ENCODE measurements at regions not wholly inside any gene's neighbourhood (a gene's known extent, or its start where the extent isn't known, plus 50 kb on each side); places are given as distances from the start of the nearest gene placed in this dataset.
"Not testable (repeated sequence)": the region's sequence is repeated elsewhere in the genome, so short reads cannot be mapped to it uniquely, and the experiment has no call there.

- Mint-ChIP-seq H3K36me3 (no peaks in the 10 kb centered on the region), H3K27ac (no peak overlapping the region), H3K9me3 (peaks cover 14% of the 10 kb centered on the region), H3K27me3 (no peaks in the 10 kb centered on the region), H3K4me3 (no peak overlapping the region), H3K4me1 (no peaks in the 10 kb centered on the region)
- CTCF ChIA-PET = no interaction called here
- no peak for DNase-seq
Observed at GRCh38 chr16:66026787-66027330, 339.6 kb upstream of the CDH5 start.

DNA sequence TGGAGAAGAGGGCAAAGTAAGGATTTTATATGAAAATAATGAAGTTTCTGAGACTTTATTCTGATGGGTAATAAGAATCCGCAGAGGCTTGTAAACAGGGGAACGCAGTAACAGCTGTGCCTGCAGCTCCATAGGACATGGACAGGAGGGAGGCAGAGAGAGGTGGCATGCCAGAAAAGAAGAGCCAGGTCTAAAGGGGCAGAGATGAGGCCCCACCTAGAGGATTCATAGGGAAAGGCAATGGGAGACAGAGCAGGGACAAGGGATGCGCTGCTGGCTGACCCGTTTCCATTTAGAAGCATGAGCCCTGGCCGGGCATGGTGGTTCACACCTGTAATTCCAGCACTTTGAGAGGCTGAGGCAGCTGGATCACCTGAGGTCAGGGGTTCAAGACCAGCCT, 340.3 kb upstream of the CDH5 start:
- no peaks in the 10 kb centered on the region for H3K36me3 Mint-ChIP-seq
- H3K4me3 Mint-ChIP-seq = no peak overlapping the region
- DNase-seq = no peak
- CTCF ChIA-PET = no interaction called here
- no peaks in the 10 kb centered on the region for H3K27me3 Mint-ChIP-seq
- no peaks in the 10 kb centered on the region for H3K4me1 Mint-ChIP-seq
- no peak overlapping the region for H3K27ac Mint-ChIP-seq
- peaks cover 14% of the 10 kb centered on the region for H3K9me3 Mint-ChIP-seq

GRCh38 chr16:66025751-66026150, 340.7 kb upstream of the CDH5 start:
- CTCF ChIA-PET = no interaction called here
- H3K27me3 Mint-ChIP-seq = no peaks in the 10 kb centered on the region
- no peak overlapping the region for H3K27ac Mint-ChIP-seq
- peaks cover 14% of the 10 kb centered on the region for H3K9me3 Mint-ChIP-seq
- no peak overlapping the region for H3K4me3 Mint-ChIP-seq
- no peaks in the 10 kb centered on the region for H3K36me3 Mint-ChIP-seq
- no peaks in the 10 kb centered on the region for H3K4me1 Mint-ChIP-seq
- no peak for DNase-seq

DNA sequence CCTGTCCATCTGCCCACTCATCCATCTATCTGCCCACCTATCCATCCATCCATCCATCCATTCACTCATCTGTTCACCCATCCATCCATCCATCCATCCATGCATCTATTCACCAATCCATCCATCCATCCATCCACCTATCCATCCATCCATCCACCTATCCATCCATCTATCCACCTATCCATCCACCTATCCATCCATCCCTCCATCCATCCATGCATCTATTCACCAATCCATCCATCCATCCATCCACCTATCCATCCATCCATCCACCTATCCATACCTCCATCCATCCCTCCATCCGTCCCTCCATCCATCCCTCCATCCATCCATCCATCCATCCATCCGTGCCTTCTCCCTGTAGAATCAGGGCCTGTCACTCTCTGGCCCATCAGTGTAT, 341.9 kb upstream of the CDH5 start:
- peaks cover 14% of the 10 kb centered on the region for H3K9me3 Mint-ChIP-seq
- H3K4me1 Mint-ChIP-seq, H3K27me3 Mint-ChIP-seq, DNase-seq, H3K27ac Mint-ChIP-seq, H3K4me3 Mint-ChIP-seq, H3K36me3 Mint-ChIP-seq: not testable (repeated sequence)
- CTCF ChIA-PET = interaction anchor here (1.0 kb wide), 1 partner anchor 8 kb away, joined by 3 read pairs; no protein-coding TSS in a partner anchor

GRCh38 chr16:66023481-66023880, 343.0 kb upstream of the CDH5 start:
- H3K4me1 Mint-ChIP-seq = no peaks in the 10 kb centered on the region
- no peaks in the 10 kb centered on the region for H3K27me3 Mint-ChIP-seq
- no peak overlapping the region for H3K27ac Mint-ChIP-seq
- DNase-seq = no peak
- no peak overlapping the region for H3K4me3 Mint-ChIP-seq
- CTCF ChIA-PET = no interaction called here
- peaks cover 14% of the 10 kb centered on the region for H3K9me3 Mint-ChIP-seq
- H3K36me3 Mint-ChIP-seq = no peaks in the 10 kb centered on the region

DNA sequence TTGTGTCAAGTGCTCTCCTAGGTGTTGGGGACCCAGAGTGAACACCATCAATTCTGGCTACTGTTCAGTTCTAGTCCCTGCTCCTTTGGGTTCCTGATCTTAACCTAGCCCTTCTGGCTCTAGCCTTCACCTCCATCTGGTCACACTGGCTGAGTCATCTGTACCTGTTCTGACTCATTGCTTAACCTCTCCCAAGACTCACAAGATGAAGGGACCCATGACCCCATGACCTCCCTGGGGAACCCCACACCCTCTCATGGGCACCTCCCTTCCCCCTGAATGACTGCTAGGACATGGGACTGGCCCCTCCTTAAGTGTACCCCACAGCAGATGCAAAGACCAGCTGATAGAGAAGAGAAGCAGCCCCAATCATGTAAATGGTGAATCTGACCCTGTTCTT, 345.8 kb upstream of the CDH5 start:
- CTCF ChIA-PET = no interaction called here
- no peak overlapping the region for H3K4me3 Mint-ChIP-seq
- H3K4me1 Mint-ChIP-seq = no peaks in the 10 kb centered on the region
- no peak for DNase-seq
- no peak overlapping the region for H3K27ac Mint-ChIP-seq
- no peaks in the 10 kb centered on the region for H3K27me3 Mint-ChIP-seq
- no peaks in the 10 kb centered on the region for H3K36me3 Mint-ChIP-seq
- peaks cover 17% of the 10 kb centered on the region for H3K9me3 Mint-ChIP-seq

- H3K36me3 Mint-ChIP-seq = no peaks in the 10 kb centered on the region
- no peak overlapping the region for H3K4me3 Mint-ChIP-seq
- no peak for DNase-seq
- H3K4me1 Mint-ChIP-seq = no peaks in the 10 kb centered on the region
- no peak overlapping the region for H3K27ac Mint-ChIP-seq
- no peaks in the 10 kb centered on the region for H3K27me3 Mint-ChIP-seq
- H3K9me3 Mint-ChIP-seq = peaks cover 17% of the 10 kb centered on the region
- CTCF ChIA-PET = no interaction called here
Observed at GRCh38 chr16:66020046-66020445, 346.4 kb upstream of the CDH5 start.

- H3K27ac Mint-ChIP-seq, CTCF ChIA-PET, H3K27me3 Mint-ChIP-seq, DNase-seq, H3K4me3 Mint-ChIP-seq, H3K4me1 Mint-ChIP-seq, H3K36me3 Mint-ChIP-seq: not testable (repeated sequence)
- peaks cover 11% of the 10 kb centered on the region for H3K9me3 Mint-ChIP-seq
Observed at GRCh38 chr16:66019502-66019901, 347.0 kb upstream of the CDH5 start.

- Mint-ChIP-seq H3K27me3 (no peaks in the 10 kb centered on the region), H3K27ac (no peak overlapping the region), H3K4me3 (no peak overlapping the region), H3K36me3 (no peaks in the 10 kb centered on the region), H3K9me3 (peaks cover 3% of the 10 kb centered on the region), H3K4me1 (no peaks in the 10 kb centered on the region)
- no peak for DNase-seq
- CTCF ChIA-PET = no interaction called here
Observed at GRCh38 chr16:66014221-66014620, 352.3 kb upstream of the CDH5 start.

DNA sequence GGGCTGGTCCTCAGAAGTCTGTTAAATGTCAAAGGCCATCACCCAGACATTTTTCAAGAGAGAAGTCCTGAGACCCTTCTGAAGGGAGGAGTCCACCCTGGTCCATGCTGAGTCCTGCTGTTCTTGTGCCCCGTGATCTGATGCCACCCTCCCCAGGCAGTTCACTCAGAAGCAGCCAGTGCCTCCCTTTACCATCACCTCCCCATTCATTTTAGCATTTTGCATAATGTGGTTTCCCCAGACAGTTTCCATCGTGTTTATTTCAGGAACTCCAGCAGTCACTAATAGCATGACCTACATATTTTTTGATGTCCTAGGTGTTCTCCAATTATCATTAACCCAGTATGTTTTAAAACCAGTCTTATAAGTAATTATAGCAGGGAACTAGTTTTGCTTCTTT, 353.0 kb upstream of the CDH5 start:
- Mint-ChIP-seq H3K36me3 (no peaks in the 10 kb centered on the region), H3K9me3 (peaks cover 3% of the 10 kb centered on the region), H3K27ac (no peak overlapping the region), H3K4me1 (no peaks in the 10 kb centered on the region), H3K27me3 (no peaks in the 10 kb centered on the region), H3K4me3 (no peak overlapping the region)
- CTCF ChIA-PET = no interaction called here
- DNase-seq = no peak

GRCh38 chr16:66008136-66008535, 358.4 kb upstream of the CDH5 start:
- DNase-seq = no peak
- H3K36me3 Mint-ChIP-seq = no peaks in the 10 kb centered on the region
- no peak overlapping the region for H3K4me3 Mint-ChIP-seq
- no peak overlapping the region for H3K27ac Mint-ChIP-seq
- no peaks in the 10 kb centered on the region for H3K27me3 Mint-ChIP-seq
- H3K4me1 Mint-ChIP-seq = no peaks in the 10 kb centered on the region
- CTCF ChIA-PET = no interaction called here
- no peaks in the 10 kb centered on the region for H3K9me3 Mint-ChIP-seq

DNA sequence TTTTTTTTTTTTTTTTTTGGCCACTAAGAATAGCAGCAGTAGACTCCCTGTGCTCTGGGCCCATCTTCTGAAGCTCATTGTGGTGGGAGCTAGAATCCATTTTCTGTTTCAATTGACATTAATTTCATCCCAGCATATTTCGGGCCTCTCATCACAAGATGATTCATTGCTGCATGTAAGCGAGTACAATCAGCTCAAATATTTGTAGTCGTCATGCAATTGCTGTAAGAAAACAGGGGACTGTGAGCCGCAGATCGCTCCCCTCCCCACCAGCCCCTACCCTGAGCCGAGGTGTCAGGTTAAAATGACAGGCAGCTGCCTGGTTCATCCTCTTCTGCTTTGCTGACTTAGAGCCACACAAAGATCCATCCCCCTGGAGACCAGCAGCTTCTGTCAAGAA, 358.8 kb upstream of the CDH5 start:
- no peak for DNase-seq
- H3K9me3 Mint-ChIP-seq = no peaks in the 10 kb centered on the region
- H3K4me3 Mint-ChIP-seq = no peak overlapping the region
- CTCF ChIA-PET = no interaction called here
- no peaks in the 10 kb centered on the region for H3K36me3 Mint-ChIP-seq
- H3K4me1 Mint-ChIP-seq = no peaks in the 10 kb centered on the region
- no peaks in the 10 kb centered on the region for H3K27me3 Mint-ChIP-seq
- no peak overlapping the region for H3K27ac Mint-ChIP-seq

- Mint-ChIP-seq H3K27ac (no peak overlapping the region), H3K4me3 (no peak overlapping the region), H3K36me3 (no peaks in the 10 kb centered on the region), H3K4me1 (no peaks in the 10 kb centered on the region), H3K9me3 (no peaks in the 10 kb centered on the region), H3K27me3 (no peaks in the 10 kb centered on the region)
- CTCF ChIA-PET = no interaction called here
- DNase-seq = no peak
Observed at GRCh38 chr16:66006485-66006884, 360.0 kb upstream of the CDH5 start.

GRCh38 chr16:66004699-66005098, 361.8 kb upstream of the CDH5 start:
- Mint-ChIP-seq H3K4me1 (no peaks in the 10 kb centered on the region), H3K36me3 (no peaks in the 10 kb centered on the region), H3K9me3 (no peaks in the 10 kb centered on the region), H3K27me3 (no peaks in the 10 kb centered on the region), H3K4me3 (no peak overlapping the region), H3K27ac (no peak overlapping the region)
- DNase-seq = no peak
- CTCF ChIA-PET = no interaction called here

- Mint-ChIP-seq H3K27me3 (no peaks in the 10 kb centered on the region), H3K9me3 (no peaks in the 10 kb centered on the region), H3K27ac (no peak overlapping the region)
Observed at GRCh38 chr16:66003201-66003600, 363.3 kb upstream of the CDH5 start.

GRCh38 chr16:66002601-66003000, 363.9 kb upstream of the CDH5 start:
- H3K36me3 Mint-ChIP-seq = no peaks in the 10 kb centered on the region
- CTCF ChIA-PET = no interaction called here
- no peak overlapping the region for H3K4me3 Mint-ChIP-seq

More at GRCh38 chr16:66003201-66003600, 363.3 kb upstream of the CDH5 start:
- DNase-seq = no peak
- no peak overlapping the region for H3K4me3 Mint-ChIP-seq
- H3K36me3 Mint-ChIP-seq = no peaks in the 10 kb centered on the region
- H3K4me1 Mint-ChIP-seq = no peaks in the 10 kb centered on the region
- CTCF ChIA-PET = no interaction called here

More at GRCh38 chr16:66002601-66003000, 363.9 kb upstream of the CDH5 start:
- H3K27ac Mint-ChIP-seq = no peak overlapping the region
- no peak for DNase-seq
- no peaks in the 10 kb centered on the region for H3K9me3 Mint-ChIP-seq
- no peaks in the 10 kb centered on the region for H3K4me1 Mint-ChIP-seq
- H3K27me3 Mint-ChIP-seq = no peaks in the 10 kb centered on the region

Measured in activated naive CD4-positive, alpha-beta T cell treated with anti-CD3 and anti-CD28 coated beads, Interleukin-2, amount 10 ng/mL, durations not matched to agents 7 days and 5 days (primary cell).